ENCODE measurements at regions not wholly inside any gene's neighbourhood (a gene's known extent, or its start where the extent isn't known, plus 50 kb on each side); places are given as distances from the start of the nearest gene placed in this dataset.

DNA sequence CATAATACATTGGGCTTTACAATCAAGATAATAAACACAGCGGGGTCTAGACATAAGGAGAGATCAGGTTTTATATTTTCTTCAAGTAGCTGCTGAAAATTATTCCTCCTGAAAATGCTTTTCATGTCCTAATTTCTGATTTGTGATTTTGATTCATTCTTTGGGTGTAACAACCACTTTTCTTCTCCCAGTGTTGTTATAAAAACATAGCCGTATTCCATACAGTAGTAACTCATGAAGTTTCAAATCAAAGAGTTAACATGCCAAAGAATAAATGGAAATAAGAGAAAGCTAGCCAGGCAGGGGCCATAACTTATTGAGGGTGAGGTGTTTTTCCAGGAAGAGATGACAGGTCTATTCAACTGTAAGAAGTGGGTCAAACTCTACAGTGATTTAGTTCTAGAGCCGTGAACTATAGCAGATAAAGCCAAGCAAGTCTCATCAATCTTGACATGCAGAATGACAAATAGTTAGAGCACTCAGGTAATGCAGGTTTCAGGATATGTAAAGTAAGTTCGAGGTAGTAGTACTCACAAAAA, 934.4 kb upstream of the SLITRK1 start:
- no peak overlapping the region for H2AFZ ChIP-seq (ENCODE audit: low read depth, low read length, poor library complexity, severe bottlenecking)

More for the DNA sequence above, 934.4 kb upstream of the SLITRK1 start:
- H3K36me3 ChIP-seq (ENCODE audit: control insufficient read depth in 1 of 2, insufficient read depth in 2 of 2, low read length in 2 of 2) = no peaks in the 10 kb centered on the region
- no peaks in the 10 kb centered on the region for H3K4me1 ChIP-seq (ENCODE audit: control insufficient read depth in 1 of 2, insufficient read depth in 2 of 2, low read length in 2 of 2)
- ChIA-PET RAD21 (ENCODE audit: low non-redundant PET in 1 of 2, low total read pairs in 2 of 2, uncharacterized antibody in 2 of 2, unreplicated experiment in 2 of 2) (no interaction called here), POLR2A (no interaction called here), CTCF (no interaction called here)
- TF ChIP-seq, protein P1, sequence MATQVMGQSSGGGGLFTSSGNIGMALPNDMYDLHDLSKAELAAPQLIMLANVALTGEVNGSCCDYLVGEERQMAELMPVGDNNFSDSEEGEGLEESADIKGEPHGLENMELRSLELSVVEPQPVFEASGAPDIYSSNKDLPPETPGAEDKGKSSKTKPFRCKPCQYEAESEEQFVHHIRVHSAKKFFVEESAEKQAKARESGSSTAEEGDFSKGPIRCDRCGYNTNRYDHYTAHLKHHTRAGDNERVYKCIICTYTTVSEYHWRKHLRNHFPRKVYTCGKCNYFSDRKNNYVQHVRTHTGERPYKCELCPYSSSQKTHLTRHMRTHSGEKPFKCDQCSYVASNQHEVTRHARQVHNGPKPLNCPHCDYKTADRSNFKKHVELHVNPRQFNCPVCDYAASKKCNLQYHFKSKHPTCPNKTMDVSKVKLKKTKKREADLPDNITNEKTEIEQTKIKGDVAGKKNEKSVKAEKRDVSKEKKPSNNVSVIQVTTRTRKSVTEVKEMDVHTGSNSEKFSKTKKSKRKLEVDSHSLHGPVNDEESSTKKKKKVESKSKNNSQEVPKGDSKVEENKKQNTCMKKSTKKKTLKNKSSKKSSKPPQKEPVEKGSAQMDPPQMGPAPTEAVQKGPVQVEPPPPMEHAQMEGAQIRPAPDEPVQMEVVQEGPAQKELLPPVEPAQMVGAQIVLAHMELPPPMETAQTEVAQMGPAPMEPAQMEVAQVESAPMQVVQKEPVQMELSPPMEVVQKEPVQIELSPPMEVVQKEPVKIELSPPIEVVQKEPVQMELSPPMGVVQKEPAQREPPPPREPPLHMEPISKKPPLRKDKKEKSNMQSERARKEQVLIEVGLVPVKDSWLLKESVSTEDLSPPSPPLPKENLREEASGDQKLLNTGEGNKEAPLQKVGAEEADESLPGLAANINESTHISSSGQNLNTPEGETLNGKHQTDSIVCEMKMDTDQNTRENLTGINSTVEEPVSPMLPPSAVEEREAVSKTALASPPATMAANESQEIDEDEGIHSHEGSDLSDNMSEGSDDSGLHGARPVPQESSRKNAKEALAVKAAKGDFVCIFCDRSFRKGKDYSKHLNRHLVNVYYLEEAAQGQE (IDR thresholded peaks at IDR 0.05; ENCODE audit: low read depth) = no peak
- TF ChIP-seq SIN3A (IDR thresholded peaks at IDR 0.05; ENCODE audit: low read depth) = no peak
- no peak for TF ChIP-seq POLR2AphosphoS5 (IDR thresholded peaks at IDR 0.05; ENCODE audit: low read depth, low read length)
- TF ChIP-seq RAD21 (IDR thresholded peaks at IDR 0.05; ENCODE audit: low read depth) = no peak
- TF ChIP-seq CBX3 (IDR thresholded peaks at IDR 0.05; ENCODE audit: low read depth) = no peak
- no peak for TF ChIP-seq YY1 (IDR thresholded peaks at IDR 0.05; ENCODE audit: extremely low read depth, insufficient replicate concordance, low read depth, low read length)
- no peak for TF ChIP-seq JUND (IDR thresholded peaks at IDR 0.05)
- no peak for TF ChIP-seq FOSL1 (IDR thresholded peaks at IDR 0.05; ENCODE audit: low read depth)
- TF ChIP-seq ZNF274 (IDR thresholded peaks at IDR 0.05; ENCODE audit: low read depth, low read length) = no peak
- TF ChIP-seq ZFX (IDR thresholded peaks at IDR 0.05) = no peak
- TF ChIP-seq EGR1 (IDR thresholded peaks at IDR 0.05; ENCODE audit: low read depth) = no peak
- TF ChIP-seq SRF (IDR thresholded peaks at IDR 0.05; ENCODE audit: low read depth) = no peak
- TF ChIP-seq, protein P2, sequence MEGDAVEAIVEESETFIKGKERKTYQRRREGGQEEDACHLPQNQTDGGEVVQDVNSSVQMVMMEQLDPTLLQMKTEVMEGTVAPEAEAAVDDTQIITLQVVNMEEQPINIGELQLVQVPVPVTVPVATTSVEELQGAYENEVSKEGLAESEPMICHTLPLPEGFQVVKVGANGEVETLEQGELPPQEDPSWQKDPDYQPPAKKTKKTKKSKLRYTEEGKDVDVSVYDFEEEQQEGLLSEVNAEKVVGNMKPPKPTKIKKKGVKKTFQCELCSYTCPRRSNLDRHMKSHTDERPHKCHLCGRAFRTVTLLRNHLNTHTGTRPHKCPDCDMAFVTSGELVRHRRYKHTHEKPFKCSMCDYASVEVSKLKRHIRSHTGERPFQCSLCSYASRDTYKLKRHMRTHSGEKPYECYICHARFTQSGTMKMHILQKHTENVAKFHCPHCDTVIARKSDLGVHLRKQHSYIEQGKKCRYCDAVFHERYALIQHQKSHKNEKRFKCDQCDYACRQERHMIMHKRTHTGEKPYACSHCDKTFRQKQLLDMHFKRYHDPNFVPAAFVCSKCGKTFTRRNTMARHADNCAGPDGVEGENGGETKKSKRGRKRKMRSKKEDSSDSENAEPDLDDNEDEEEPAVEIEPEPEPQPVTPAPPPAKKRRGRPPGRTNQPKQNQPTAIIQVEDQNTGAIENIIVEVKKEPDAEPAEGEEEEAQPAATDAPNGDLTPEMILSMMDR (IDR thresholded peaks at IDR 0.05 in 2 of 3, conservative IDR thresholded peaks at IDR 0.05 in 1 of 3; ENCODE audit: borderline replicate concordance in 1 of 3, insufficient read depth in 1 of 3, low read depth in 2 of 3, low read length in 2 of 3) = no peak
- no peak for TF ChIP-seq CEBPB (IDR thresholded peaks at IDR 0.05; ENCODE audit: low read depth)
- no peak for TF ChIP-seq SP1 (IDR thresholded peaks at IDR 0.05; ENCODE audit: low read depth)
- no peak for TF ChIP-seq EZH2 (IDR thresholded peaks at IDR 0.05)
- TF ChIP-seq, protein P3, sequence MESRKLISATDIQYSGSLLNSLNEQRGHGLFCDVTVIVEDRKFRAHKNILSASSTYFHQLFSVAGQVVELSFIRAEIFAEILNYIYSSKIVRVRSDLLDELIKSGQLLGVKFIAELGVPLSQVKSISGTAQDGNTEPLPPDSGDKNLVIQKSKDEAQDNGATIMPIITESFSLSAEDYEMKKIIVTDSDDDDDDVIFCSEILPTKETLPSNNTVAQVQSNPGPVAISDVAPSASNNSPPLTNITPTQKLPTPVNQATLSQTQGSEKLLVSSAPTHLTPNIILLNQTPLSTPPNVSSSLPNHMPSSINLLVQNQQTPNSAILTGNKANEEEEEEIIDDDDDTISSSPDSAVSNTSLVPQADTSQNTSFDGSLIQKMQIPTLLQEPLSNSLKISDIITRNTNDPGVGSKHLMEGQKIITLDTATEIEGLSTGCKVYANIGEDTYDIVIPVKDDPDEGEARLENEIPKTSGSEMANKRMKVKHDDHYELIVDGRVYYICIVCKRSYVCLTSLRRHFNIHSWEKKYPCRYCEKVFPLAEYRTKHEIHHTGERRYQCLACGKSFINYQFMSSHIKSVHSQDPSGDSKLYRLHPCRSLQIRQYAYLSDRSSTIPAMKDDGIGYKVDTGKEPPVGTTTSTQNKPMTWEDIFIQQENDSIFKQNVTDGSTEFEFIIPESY (IDR thresholded peaks at IDR 0.05; ENCODE audit: extremely low read depth, insufficient replicate concordance, low read length) = no peak
- no peak for TF ChIP-seq EZH2phosphoT487 (IDR thresholded peaks at IDR 0.05; ENCODE audit: borderline replicate concordance)
- no peaks in the 10 kb centered on the region for H3K27me3 ChIP-seq (ENCODE audit: insufficient read depth, low read length)
- H3K9me2 ChIP-seq (ENCODE audit: insufficient read depth) = no peaks in the 10 kb centered on the region
- peaks cover 0 to 3% of the 10 kb centered on the region in 2 experiments; a peak in 2 of 4 replicates for H3K9me3 ChIP-seq (ENCODE audit: control insufficient read depth in 1 of 2, insufficient read depth in 1 of 2, low read depth in 1 of 2, low read length in 2 of 2)
- ATAC-seq (no peak), DNase-seq (ENCODE audit: low read depth, low spot score) (no peak)
- no TSS peak for BruUV-seq (replicated peaks)
- no peak overlapping the region for H3K4me3 ChIP-seq (replicated peaks in 1 of 2; ENCODE audit: low read depth in 1 of 2, low read length in 2 of 2)
- no peak overlapping the region for H3K9ac ChIP-seq (ENCODE audit: low read length)
- H3K79me2 ChIP-seq (ENCODE audit: insufficient read depth, low read length) = no peaks in the 10 kb centered on the region
- intact Hi-C loops (cut with micrococcal nuclease) = no loop called here
- no peaks in the 10 kb centered on the region for H4K20me1 ChIP-seq (ENCODE audit: insufficient read depth)
- no peak overlapping the region for H3K4me2 ChIP-seq (ENCODE audit: low read length)
- H3K27ac ChIP-seq (ENCODE audit: low read depth, low read length) = no peak overlapping the region

Measured in HCT116 (cell line).